IMR-90 (cell line): ENCODE measurements at regions not wholly inside any gene's neighbourhood (a gene's known extent, or its start where the extent isn't known, plus 50 kb on each side); places are given as distances from the start of the nearest gene placed in this dataset.

Experiments
- BHLHE40 ChIP-seq: fragments of 150-350 bp; IDR thresholded peaks from 2 replicates; pipeline ENCODE4 v1.6.1; 2016; ENCODE audit warnings: mild to moderate bottlenecking, low read depth, low read length
- CEBPB ChIP-seq: IDR thresholded peaks from 2 replicates; pipeline ENCODE4 v1.6.1; 2012; ENCODE audit warnings: low read depth, low read length, improper control_type of control experiment
- CHD1 ChIP-seq: IDR thresholded peaks from 2 replicates; pipeline ENCODE4 v1.6.1; 2012; ENCODE audit warnings: low read depth, low read length, improper control_type of control experiment
- CTCF ChIP-seq: conservative IDR thresholded peaks from 2 replicates; pipeline ENCODE4 v1.5.1; 2012; ENCODE audit warnings: mild to moderate bottlenecking, low read depth, low read length, improper control_type of control experiment
- ELK1 ChIP-seq: fragments of 150-350 bp; IDR thresholded peaks from 2 replicates; pipeline ENCODE4 v1.6.1; 2016; ENCODE audit warnings: low read depth, mild to moderate bottlenecking, low read length, moderate library complexity, borderline replicate concordance
- FOS ChIP-seq: fragments of 150-350 bp; IDR thresholded peaks from 2 replicates; pipeline ENCODE4 v1.6.1; 2016; ENCODE audit warnings: low read depth, low read length
- MXI1 ChIP-seq: IDR thresholded peaks from 2 replicates; pipeline ENCODE4 v1.6.1; 2012; ENCODE audit warnings: low read depth, mild to moderate bottlenecking, low read length, moderate library complexity, borderline replicate concordance
- POLR2A ChIP-seq: IDR thresholded peaks from 2 replicates; pipeline ENCODE4 v1.6.1; 2012; ENCODE audit warnings: mild to moderate bottlenecking, low read depth, low read length
- RAD21 ChIP-seq: IDR thresholded peaks from 2 replicates; pipeline ENCODE4 v1.6.1; 2012; ENCODE audit warnings: low read length, improper control_type of control experiment
- RCOR1 ChIP-seq: IDR thresholded peaks from 2 replicates; pipeline ENCODE4 v1.6.1; 2012; ENCODE audit warnings: mild to moderate bottlenecking, low read length, improper control_type of control experiment; ENCODE audit not compliant: insufficient replicate concordance
- RFX5 ChIP-seq: IDR thresholded peaks from 2 replicates; pipeline ENCODE4 v1.8.0; 2012; ENCODE audit warnings: low read depth, mild to moderate bottlenecking, low read length, moderate library complexity
- USF2 ChIP-seq: fragments of 150-350 bp; IDR thresholded peaks from 2 replicates; pipeline ENCODE4 v1.6.1; 2017; ENCODE audit warnings: mild to moderate bottlenecking, antibody characterized with exemption, low read length, low read depth

GRCh38 chr12:105765053-105766014 is 373.4 kb downstream of the NUAK1 start:
- no peak for TF ChIP-seq POLR2A
- no peak for TF ChIP-seq CTCF
- no peak for TF ChIP-seq RCOR1
- TF ChIP-seq RAD21: no peak
- no peak for TF ChIP-seq FOS
- TF ChIP-seq BHLHE40: no peak
- TF ChIP-seq MXI1: no peak
- TF ChIP-seq ELK1: no peak
- no peak for TF ChIP-seq CEBPB
- no peak for TF ChIP-seq USF2
- TF ChIP-seq RFX5: no peak
- no peak for TF ChIP-seq CHD1
